SW480 (cell line): ENCODE measurements at regions not wholly inside any gene's neighbourhood (a gene's known extent, or its start where the extent isn't known, plus 50 kb on each side); places are given as distances from the start of the nearest gene placed in this dataset.

Source experiments
- DNase-seq: peaks from one replicate; pipeline ENCODE4 v3.0.0-alpha.2; 2016; ENCODE audit warnings: low spot score

- DNase-seq = no peak
These were observed 389.9 kb upstream of the ANXA10 start for GRCh38 chr4:167702391-167702790.

- DNase-seq = no peak
These were observed 380.8 kb upstream of the ANXA10 start for GRCh38 chr4:167711517-167711916.

- no peak for DNase-seq
These were observed 378.6 kb upstream of the ANXA10 start for GRCh38 chr4:167713756-167714155.

GRCh38 chr4:167715176-167715575 is 377.2 kb upstream of the ANXA10 start:
- DNase-seq = no peak

- no peak for DNase-seq
These were observed 374.8 kb upstream of the ANXA10 start for GRCh38 chr4:167717495-167717894.

- no peak for DNase-seq
These were observed 370.5 kb upstream of the ANXA10 start for GRCh38 chr4:167721617-167722486.

DNA sequence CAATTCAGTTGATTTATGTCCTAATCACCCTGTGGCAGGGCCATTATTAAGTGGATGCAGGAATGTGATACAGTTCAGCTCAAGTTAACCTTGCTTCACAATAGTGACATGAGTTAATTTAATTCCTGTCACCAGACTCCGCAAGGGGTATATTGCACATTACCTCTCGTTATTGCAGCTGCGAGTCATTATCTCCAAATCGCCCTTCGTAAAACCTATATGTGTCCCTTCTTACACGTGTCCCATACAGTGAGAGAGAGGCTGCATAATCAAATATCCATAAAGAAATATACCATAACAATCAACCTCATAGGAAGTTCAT is 369.9 kb upstream of the ANXA10 start:
- DNase-seq = no peak

DNA sequence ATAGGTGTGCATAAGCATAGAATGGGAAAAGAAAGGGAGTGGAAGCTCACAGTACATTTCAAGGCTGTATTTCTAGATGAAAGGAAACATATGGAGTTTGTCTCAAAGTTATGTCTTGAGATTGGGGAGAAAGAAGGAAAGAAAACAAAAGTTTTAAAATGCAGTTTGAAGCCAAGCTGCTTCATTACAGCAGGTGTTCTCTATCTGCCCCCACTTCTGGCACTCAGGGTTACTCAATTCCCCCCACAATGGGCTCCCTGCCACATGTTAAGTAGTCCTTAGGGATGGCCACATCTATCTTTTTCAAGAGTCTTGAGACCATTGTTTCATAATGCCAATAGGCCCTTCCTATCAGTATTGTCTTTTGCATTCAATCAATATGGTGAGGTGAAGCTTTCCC is 367.4 kb upstream of the ANXA10 start:
- DNase-seq = no peak

DNA sequence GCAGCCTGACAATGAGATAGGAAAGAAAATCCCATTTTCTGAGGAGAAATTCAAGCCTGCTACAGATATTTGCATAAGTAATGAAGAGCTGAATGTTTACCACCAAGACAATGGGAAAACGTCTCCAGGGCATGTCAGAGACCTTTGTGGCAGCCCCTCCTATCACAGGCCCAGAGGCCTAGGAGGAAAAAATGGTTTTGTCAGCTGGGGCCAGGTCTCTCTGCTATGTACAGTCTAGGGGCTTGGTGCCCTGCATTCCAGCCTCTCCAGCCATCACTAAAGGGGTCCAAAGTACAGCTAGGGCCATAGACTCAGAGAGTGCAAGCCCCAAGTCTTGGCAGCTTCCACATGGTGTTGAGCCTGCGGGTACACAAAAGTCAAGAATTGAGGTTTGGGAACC is 361.6 kb upstream of the ANXA10 start:
- no peak for DNase-seq

DNA sequence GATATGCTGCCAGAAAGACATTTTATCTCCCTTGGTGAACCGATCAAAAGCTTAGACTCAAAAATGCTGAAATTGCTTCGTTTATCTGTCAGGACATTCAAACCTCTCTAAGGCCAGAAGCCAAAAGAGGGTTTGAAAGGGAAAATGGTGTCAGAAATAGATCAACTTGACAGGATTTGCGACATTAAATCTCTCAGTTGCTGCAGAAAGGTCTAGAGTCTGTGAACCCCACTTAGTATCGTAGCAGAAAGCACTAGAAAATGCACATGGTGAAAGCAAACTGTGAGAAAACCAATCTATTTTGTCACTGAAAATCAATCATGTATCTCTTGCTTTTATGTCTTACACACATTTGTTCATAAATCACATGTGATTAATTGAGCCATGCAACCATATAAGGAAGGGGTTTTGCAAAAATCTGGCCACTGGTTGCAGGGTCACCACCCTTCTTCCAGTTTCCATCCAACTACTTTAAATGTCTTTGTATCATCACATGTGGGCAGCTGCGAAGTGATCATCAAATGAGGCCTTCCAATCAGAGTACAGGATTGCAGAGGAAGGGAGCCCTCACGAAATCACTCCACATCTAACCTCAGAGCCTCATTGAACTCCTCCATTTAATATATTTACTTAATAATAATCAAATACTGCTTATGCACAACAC is 347.2 kb upstream of the ANXA10 start:
- DNase-seq = no peak

- no peak for DNase-seq
These were observed 325.1 kb upstream of the ANXA10 start for GRCh38 chr4:167767281-167767680.

- DNase-seq = no peak
These were observed 317.7 kb upstream of the ANXA10 start for GRCh38 chr4:167774646-167775045.

DNA sequence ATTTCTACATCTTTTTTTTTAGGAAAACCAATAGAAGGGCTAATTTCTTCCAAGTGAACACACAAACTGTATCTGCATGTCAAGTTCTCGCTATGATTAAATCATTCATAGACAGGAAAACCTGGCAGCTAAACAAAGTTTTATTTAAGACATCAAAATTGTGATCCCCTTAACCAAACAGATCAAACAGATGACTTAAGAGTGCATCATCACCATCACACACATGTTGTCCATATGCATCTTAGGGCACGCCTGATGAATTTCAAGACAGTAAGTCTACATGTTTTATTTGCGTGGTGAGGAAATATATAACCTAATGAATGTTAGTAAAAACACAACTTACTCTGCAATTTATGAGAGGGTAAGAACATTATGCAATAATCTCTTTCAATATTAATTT is 317.0 kb upstream of the ANXA10 start:
- no peak for DNase-seq

- DNase-seq = no peak
These were observed 313.1 kb upstream of the ANXA10 start for GRCh38 chr4:167779280-167779679.

- no peak for DNase-seq
These were observed 312.5 kb upstream of the ANXA10 start for GRCh38 chr4:167779864-167780263.

GRCh38 chr4:167784826-167785225 is 307.5 kb upstream of the ANXA10 start:
- no peak for DNase-seq

DNA sequence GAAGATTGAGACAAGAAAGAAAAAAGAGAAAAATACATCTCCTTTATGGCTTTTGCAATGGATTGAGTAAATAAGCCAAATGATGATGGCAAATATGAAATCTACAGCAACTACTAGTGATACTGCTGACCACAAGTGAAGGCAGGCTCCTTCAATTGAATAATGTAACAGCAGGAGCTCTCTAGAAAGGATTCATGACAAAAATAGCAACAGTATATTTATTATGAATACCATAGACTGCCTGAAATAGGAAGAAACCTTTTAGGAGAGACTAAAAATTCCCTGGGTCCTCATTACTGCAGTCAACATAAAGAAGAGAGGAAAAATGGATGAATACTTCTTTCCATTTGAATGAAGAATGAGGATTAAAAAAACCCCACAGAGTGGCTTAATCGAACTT is 306.8 kb upstream of the ANXA10 start:
- no peak for DNase-seq

GRCh38 chr4:167786504-167786903 is 305.8 kb upstream of the ANXA10 start:
- DNase-seq = no peak

GRCh38 chr4:167787231-167787630 is 305.1 kb upstream of the ANXA10 start:
- DNase-seq = no peak

- DNase-seq = no peak
These were observed 289.7 kb upstream of the ANXA10 start for GRCh38 chr4:167802463-167803212.

DNA sequence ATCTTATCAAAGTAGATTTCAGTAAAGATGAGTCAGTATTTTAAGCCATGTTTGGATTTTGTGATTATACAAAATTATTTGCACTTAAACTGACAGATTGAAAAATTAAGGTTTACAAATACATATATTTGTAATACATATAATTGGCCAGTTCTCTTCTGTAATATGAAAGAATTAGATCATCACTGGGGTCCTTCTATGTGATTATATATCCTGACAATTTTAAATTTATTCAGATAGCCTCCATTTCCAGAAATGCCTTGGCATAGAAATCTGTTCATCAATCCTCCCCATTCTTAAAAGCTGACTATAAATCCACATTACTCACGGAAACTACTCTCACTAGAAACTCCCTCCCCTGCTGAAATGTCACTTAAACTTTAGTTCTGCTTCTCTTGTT is 280.4 kb upstream of the ANXA10 start:
- DNase-seq = no peak

DNA sequence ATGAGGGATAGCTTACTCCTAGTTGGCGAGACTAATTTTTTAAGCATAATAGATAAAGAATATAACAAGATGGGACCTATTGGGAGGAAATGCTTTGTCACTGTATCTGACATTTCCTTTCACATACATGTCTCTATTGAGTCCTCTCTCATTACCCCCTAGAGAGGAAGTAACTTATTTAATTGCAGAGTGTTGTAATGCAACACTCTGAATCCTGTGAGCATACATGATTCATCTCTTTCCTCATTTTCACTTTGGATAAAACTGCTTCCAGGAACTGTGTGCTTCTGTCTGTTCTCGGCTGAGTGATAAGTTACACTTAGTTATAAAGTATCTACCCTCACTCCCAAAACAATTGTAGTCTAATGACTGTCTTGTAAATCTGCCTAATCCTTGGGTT is 266.1 kb upstream of the ANXA10 start:
- no peak for DNase-seq

GRCh38 chr4:167831855-167832254 is 260.5 kb upstream of the ANXA10 start:
- no peak for DNase-seq
